HG02885 (cell line): ENCODE measurements at regions not wholly inside any gene's neighbourhood (a gene's known extent, or its start where the extent isn't known, plus 50 kb on each side); places are given as distances from the start of the nearest gene placed in this dataset.
"Not testable (repeated sequence)": the region's sequence is repeated elsewhere in the genome, so short reads cannot be mapped to it uniquely, and the experiment has no call there.

Experiments
- ATAC-seq: cut with Tn5 transposase; IDR thresholded peaks from one replicate; pipeline ENCODE4 v1.9.1; 2021; ENCODE audit warnings: mild to moderate bottlenecking; ENCODE audit not compliant: unreplicated experiment, poor library complexity

DNA sequence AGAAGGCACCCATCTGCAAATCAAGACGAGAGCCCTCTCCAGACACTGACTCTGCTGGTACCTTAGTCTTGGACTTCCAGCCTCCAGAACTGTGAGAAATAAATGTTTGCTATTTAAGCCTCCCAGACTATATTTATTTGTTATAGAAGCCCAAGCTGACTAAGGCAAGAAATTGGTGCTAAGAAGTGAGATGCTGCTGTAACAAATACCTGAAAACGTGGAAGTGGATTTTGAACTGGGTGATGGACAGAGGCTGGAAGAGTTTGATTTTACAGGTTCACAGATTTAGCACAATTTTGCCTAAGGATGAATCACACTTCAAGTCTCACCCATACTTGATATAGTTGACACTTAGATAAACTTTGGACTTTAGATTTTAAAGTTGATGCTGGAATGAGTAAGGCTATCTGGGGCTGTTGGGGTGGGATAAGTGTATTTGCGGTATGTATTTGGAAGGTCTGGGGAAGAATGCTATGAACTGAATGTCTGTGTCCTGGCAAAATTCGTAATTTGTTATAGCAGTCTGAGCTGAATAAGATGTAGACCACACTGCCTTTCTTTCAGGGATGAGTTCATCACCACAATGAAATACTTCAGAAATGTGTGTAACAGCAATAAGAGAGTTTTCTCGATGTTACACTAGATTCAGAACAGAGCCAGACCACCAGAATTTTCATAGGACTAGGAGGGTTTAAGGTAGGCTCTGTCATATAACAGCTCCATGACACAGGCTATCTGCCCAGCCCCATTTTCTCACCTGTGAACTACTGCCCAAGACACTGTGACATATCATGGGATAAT lies 120.5 kb upstream of the LMCD1 start:
- ATAC-seq, result no peak

GRCh38 chr3:8385848-8386620 lies 115.6 kb upstream of the LMCD1 start:
- ATAC-seq, result no peak

- no peak for ATAC-seq
Measured at GRCh38 chr3:8387571-8387970, 114.1 kb upstream of the LMCD1 start.

DNA sequence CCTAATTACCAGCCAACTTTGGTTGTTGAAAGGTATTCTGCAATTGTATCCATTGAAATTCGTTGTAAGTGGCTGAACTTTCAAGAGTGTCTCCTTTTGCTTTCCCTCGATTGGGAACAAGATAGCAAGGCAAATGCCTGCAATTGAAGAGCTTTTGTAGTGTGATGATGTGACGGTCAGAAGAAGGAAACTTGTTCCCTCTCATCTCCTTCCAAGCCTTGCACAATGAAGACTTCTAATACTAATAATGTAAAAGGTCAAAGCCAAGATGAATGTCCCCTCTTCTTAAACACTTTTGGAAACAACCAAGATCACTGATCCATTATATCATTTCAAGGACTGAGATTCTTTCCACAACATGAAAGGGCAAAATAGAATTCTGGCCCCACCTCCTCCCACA lies 101.9 kb upstream of the LMCD1 start:
- no peak for ATAC-seq

- no peak for ATAC-seq
Measured at GRCh38 chr3:8400911-8401310, 100.7 kb upstream of the LMCD1 start.

- ATAC-seq, result no peak
Measured at GRCh38 chr3:8403996-8404395, 97.6 kb upstream of the LMCD1 start.

- ATAC-seq, result no peak
Measured at GRCh38 chr3:8405144-8405543, 96.5 kb upstream of the LMCD1 start.

GRCh38 chr3:8406479-8406878 lies 95.1 kb upstream of the LMCD1 start:
- ATAC-seq, result no peak

GRCh38 chr3:8413337-8413926 lies 88.2 kb upstream of the LMCD1 start:
- no peak for ATAC-seq

GRCh38 chr3:8416965-8417364 lies 84.7 kb upstream of the LMCD1 start:
- ATAC-seq, result peak; percentile 69

DNA sequence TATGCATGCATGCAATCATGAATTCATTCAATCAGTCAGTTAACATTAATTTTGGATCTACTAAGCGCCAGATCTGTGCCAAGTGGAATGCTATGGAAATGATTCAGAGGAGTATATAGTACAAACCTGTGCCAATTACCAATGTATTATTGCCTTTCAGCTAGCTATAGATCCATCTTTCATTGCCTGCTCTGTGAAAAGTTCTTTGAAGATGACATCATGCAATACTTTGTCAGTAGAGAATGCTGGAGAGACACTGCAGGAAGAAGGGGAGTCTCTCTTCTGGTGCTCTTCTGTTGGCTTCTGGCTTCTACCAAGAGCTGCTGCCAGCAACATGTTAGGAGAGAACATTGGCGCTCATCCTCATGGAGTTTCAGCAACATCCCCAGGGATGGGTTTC lies 81.0 kb upstream of the LMCD1 start:
- no peak for ATAC-seq

GRCh38 chr3:8421267-8421666 lies 80.4 kb upstream of the LMCD1 start:
- no peak for ATAC-seq

GRCh38 chr3:8421711-8422110 lies 79.9 kb upstream of the LMCD1 start:
- no peak for ATAC-seq

DNA sequence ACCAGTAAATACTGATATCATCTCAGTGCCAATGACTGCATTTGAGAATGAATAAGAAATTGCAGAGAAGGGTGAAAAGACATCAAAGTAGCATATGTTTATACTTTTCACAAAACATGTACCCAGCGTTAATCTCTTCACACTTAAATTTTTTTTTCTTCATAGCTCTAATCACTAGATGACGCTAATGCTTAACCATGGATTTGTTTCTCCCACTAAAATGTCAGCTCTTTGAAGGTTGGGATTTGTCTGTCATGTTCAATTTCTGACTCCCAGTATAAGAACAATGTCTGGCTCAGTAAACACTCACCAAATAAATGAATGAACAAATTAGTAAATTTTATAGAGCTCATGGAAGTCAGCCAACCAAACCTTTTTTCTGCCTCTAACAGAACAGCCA lies 78.3 kb upstream of the LMCD1 start:
- no peak for ATAC-seq

DNA sequence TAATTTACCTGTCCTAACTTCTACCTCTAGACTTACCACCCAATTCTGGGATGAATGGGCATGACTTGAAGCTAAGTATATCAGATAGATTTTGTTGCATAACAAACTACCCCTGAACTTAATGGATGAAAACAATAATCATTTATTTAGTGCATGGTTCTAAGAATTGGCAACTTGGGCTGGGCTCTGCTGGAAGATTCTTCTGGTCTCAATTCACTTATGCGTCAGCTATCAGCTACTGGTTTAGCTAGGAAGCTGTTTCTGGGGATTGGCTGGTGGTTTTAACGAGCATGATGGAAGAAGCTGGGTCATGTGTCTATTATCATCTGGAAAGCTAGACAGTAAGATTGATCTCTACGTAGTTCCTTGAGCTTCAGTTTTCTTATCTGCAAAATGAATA lies 77.3 kb upstream of the LMCD1 start:
- ATAC-seq, result no peak

GRCh38 chr3:8436661-8437287 lies 64.8 kb upstream of the LMCD1 start:
- no peak for ATAC-seq

- no peak for ATAC-seq
Measured at GRCh38 chr3:8438507-8439079, 63.0 kb upstream of the LMCD1 start.

DNA sequence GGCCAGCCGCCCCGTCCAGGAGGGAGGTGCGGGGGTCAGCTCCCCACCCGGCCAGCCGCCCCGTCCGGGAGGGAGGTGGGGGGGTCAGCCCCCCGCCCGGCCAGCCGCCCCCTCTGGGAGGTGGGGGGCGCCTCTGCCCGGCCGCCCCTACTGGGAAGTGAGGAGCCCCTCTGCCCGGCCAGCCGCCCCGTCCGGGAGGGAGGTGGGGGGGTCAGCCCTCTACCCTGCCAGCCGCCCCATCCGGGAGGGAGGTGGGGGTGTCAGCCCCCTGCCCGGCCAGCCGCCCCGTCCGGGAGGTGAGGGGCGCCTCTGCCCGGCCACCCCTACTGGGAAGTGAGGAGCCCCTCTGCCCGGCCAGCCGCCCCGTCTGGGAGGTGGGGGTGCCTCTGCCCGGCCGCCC lies 61.5 kb upstream of the LMCD1 start:
- ATAC-seq, result not testable (repeated sequence)

- no peak for ATAC-seq
Measured at GRCh38 chr3:8441969-8442559, 59.6 kb upstream of the LMCD1 start.

DNA sequence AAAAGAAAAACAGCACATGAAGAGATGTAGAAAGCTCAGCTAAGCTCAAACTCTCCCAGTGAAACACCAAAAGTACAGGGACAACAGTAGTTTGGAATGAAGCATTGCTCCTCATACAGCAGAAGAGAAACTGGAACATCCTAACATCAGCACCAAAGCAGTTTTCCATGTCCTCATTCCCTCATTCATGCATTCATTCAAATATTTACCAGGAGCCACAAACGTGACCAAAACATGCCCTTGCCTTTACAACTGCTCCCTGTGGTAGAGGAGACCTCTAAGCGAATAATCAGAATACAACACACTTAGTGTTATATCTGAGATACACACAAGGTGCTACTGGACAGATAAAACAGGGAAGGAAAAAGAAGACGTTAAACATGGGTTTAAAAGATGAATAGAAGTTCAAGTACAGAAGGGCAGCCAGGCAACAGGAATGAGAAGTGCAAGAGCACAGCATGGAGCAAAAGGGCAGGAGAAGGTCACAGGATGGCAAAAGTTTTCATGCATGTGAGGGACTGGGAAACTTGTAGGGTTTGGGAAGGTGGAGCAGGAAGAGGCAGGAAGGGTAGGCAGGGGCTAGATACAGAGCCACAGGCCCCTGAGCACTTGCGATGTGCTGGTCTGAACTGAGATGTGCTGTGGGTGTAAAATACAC lies 58.5 kb upstream of the LMCD1 start:
- no peak for ATAC-seq
